ENCODE measurements at regions not wholly inside any gene's neighbourhood (a gene's known extent, or its start where the extent isn't known, plus 50 kb on each side); places are given as distances from the start of the nearest gene placed in this dataset.

GRCh38 chr1:60619581-60619980, 462.8 kb upstream of the NFIA start:
- TF ChIP-seq POLR2AphosphoS5 (IDR thresholded peaks at IDR 0.05; ENCODE audit: borderline replicate concordance, low read depth, low read length) (no peak), EZH2 (IDR thresholded peaks at IDR 0.05) (no peak)

All from SK-N-MC (cell line).